ENCODE measurements at regions not wholly inside any gene's neighbourhood (a gene's known extent, or its start where the extent isn't known, plus 50 kb on each side); places are given as distances from the start of the nearest gene placed in this dataset.

DNA sequence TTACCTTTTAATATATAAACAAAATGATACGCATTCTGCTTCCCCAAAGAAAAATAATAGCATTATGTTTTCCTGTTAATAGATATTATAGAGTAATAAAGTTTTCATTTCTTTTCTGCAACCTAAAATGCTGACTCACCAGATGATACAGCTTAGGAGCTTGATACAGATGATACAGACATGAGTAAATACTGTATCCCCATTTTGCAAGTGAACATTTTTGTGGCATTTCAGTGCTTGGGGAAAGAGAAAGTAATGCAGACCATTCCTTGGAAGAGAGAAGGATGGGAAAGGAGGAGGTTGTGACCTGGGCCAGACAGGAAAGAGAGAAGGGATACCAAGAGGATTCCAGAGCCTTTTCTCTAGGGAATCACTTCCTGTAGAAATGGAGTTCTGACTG is 97.5 kb upstream of the FSHR start:
- TF ChIP-seq, protein P1, sequence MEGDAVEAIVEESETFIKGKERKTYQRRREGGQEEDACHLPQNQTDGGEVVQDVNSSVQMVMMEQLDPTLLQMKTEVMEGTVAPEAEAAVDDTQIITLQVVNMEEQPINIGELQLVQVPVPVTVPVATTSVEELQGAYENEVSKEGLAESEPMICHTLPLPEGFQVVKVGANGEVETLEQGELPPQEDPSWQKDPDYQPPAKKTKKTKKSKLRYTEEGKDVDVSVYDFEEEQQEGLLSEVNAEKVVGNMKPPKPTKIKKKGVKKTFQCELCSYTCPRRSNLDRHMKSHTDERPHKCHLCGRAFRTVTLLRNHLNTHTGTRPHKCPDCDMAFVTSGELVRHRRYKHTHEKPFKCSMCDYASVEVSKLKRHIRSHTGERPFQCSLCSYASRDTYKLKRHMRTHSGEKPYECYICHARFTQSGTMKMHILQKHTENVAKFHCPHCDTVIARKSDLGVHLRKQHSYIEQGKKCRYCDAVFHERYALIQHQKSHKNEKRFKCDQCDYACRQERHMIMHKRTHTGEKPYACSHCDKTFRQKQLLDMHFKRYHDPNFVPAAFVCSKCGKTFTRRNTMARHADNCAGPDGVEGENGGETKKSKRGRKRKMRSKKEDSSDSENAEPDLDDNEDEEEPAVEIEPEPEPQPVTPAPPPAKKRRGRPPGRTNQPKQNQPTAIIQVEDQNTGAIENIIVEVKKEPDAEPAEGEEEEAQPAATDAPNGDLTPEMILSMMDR (IDR thresholded peaks at IDR 0.05), result no peak
- no peak for TF ChIP-seq POLR2A (IDR thresholded peaks at IDR 0.05)

Measured in stomach (tissue), 4 donors.